ENCODE measurements at regions not wholly inside any gene's neighbourhood (a gene's known extent, or its start where the extent isn't known, plus 50 kb on each side); places are given as distances from the start of the nearest gene placed in this dataset.
A peak's percentile ranks its signal among the peaks of the same experiment; 100 is the strongest.

GRCh38 chr11:119853581-119854360 lies 124.8 kb upstream of the NECTIN1 start:
- DNase-seq (ENCODE audit: low spot score): no peak

GRCh38 chr11:119852741-119853140 lies 123.7 kb upstream of the NECTIN1 start:
- no peak for DNase-seq (ENCODE audit: low spot score)

- no peak for DNase-seq (ENCODE audit: low spot score)
Observed at GRCh38 chr11:119850822-119851409, 121.9 kb upstream of the NECTIN1 start.

- DNase-seq (ENCODE audit: low spot score): no peak
Observed at GRCh38 chr11:119849872-119850271, 120.9 kb upstream of the NECTIN1 start.

GRCh38 chr11:119847853-119848252 lies 118.9 kb upstream of the NECTIN1 start:
- no peak for DNase-seq (ENCODE audit: low spot score)

- no peak for DNase-seq (ENCODE audit: low spot score)
Observed at GRCh38 chr11:119846374-119846773, 117.4 kb upstream of the NECTIN1 start.

GRCh38 chr11:119845756-119846155 lies 116.8 kb upstream of the NECTIN1 start:
- no peak for DNase-seq (ENCODE audit: low spot score)

- DNase-seq (ENCODE audit: low spot score): no peak
Observed at GRCh38 chr11:119845305-119845704, 116.3 kb upstream of the NECTIN1 start.

- no peak for DNase-seq (ENCODE audit: low spot score)
Observed at GRCh38 chr11:119844808-119845207, 115.8 kb upstream of the NECTIN1 start.

GRCh38 chr11:119843877-119844276 lies 114.9 kb upstream of the NECTIN1 start:
- no peak for DNase-seq (ENCODE audit: low spot score)

GRCh38 chr11:119842731-119843130 lies 113.7 kb upstream of the NECTIN1 start:
- no peak for DNase-seq (ENCODE audit: low spot score)

GRCh38 chr11:119839476-119840133 lies 110.6 kb upstream of the NECTIN1 start:
- no peak for DNase-seq (ENCODE audit: low spot score)

- no peak for DNase-seq (ENCODE audit: low spot score)
Observed at GRCh38 chr11:119835753-119836152, 106.8 kb upstream of the NECTIN1 start.

- peak; percentile 32 for DNase-seq (ENCODE audit: low spot score)
Observed at GRCh38 chr11:119832202-119832935, 103.4 kb upstream of the NECTIN1 start.

GRCh38 chr11:119831011-119831410 lies 102.0 kb upstream of the NECTIN1 start:
- DNase-seq (ENCODE audit: low spot score): no peak

- no peak for DNase-seq (ENCODE audit: low spot score)
Observed at GRCh38 chr11:119830400-119830799, 101.4 kb upstream of the NECTIN1 start.

- no peak for DNase-seq (ENCODE audit: low spot score)
Observed at GRCh38 chr11:119829402-119829801, 100.4 kb upstream of the NECTIN1 start.

- no peak for DNase-seq (ENCODE audit: low spot score)
Observed at GRCh38 chr11:119828819-119829218, 99.8 kb upstream of the NECTIN1 start.

- DNase-seq (ENCODE audit: low spot score): no peak
Observed at GRCh38 chr11:119828006-119828405, 99.0 kb upstream of the NECTIN1 start.

GRCh38 chr11:119827113-119827512 lies 98.1 kb upstream of the NECTIN1 start:
- no peak for DNase-seq (ENCODE audit: low spot score)

GRCh38 chr11:119823077-119823476 lies 94.1 kb upstream of the NECTIN1 start:
- DNase-seq (ENCODE audit: low spot score): no peak

- DNase-seq (ENCODE audit: low spot score): no peak
Observed at GRCh38 chr11:119816660-119817059, 87.7 kb upstream of the NECTIN1 start.

- DNase-seq (ENCODE audit: low spot score): no peak
Observed at GRCh38 chr11:119814766-119815165, 85.8 kb upstream of the NECTIN1 start.
